Inferior parietal cortex (tissue), 1 donor: ENCODE measurements at regions not wholly inside any gene's neighbourhood (a gene's known extent, or its start where the extent isn't known, plus 50 kb on each side); places are given as distances from the start of the nearest gene placed in this dataset.
A peak's percentile ranks its signal among the peaks of the same experiment; 100 is the strongest.
"Not testable (repeated sequence)": the region's sequence is repeated elsewhere in the genome, so short reads cannot be mapped to it uniquely, and the experiment has no call there.

ENCODE experiments used
- DNase-seq: peaks from one replicate; pipeline ENCODE4 v3.0.0-alpha.2; 2016; ENCODE audit errors: extremely low spot score

DNA sequence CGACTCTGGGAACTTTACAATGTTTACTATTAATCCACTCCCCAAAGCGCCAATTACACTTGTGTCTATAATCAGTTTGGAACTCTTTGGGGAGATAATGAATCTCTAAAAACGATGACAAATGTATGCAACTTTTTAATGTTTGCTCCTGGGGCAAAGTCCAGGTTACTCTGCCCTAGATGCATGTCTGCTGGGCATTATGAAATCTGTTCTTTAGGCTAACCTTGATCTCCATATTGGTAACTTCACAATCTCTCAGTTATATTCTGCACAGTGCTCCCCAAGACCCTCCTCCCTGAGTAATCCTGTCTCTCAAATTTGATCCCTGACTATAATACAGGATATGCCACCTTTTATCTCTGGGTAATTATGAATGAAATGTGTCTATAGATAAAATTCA is 152.2 kb upstream of the TRPM3 start:
- no peak for DNase-seq

DNA sequence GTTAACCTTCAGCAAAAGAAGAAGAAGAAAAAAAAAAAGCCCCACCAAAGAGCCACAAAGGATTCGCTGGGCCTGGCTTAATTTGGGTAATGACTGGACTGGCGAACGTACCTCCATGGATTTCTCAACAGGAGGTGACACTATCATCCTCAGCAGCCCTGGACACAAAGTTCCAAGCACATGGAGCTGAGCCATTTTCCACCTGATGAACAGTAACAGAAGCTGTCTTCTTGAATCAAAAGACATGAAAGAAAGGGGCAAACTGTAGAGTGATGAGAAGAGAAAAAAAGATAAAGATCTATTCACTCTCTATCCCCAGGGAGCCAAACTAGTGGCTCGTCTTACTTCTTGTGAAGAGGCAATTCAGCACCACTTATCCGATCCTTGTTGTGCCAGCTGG is 150.2 kb upstream of the TRPM3 start:
- no peak for DNase-seq

DNA sequence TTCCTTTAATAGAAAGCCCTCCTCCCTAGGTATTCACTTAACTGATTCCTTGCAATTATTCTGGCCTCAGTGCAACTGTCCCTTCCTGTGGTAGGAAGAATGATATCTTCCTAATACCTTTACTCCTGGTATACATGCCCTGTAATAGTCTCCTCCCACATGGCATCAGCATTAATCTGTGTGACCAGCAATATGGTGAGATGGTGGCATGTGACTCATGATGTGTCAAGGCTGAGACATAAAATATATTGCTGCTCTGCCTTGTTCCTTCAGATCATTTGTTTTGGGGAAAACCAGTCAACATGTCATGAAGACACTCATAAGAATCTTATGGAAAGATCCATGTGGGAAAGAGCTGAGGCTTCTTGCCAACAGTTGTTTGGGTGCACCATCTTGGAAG is 149.1 kb upstream of the TRPM3 start:
- DNase-seq, result no peak

DNA sequence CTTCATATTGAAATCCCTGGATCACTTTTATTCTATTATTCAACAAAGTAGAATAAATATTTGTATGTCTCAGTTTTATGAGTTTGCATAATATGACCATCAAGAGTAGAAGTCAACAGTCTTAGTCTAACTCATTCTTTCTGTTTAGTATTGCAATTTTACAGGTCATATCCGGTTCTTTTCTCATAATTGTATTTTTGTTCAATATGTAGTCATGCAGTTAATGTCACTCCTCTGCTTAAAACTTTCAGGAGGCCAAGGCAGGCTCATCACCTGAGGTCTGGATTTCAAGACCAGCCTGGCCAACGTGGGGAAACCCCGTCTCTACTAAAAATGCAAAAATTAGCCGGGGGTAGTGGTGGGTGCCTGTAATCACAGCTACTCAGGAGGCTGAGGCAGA is 148.4 kb upstream of the TRPM3 start:
- DNase-seq, result no peak

DNA sequence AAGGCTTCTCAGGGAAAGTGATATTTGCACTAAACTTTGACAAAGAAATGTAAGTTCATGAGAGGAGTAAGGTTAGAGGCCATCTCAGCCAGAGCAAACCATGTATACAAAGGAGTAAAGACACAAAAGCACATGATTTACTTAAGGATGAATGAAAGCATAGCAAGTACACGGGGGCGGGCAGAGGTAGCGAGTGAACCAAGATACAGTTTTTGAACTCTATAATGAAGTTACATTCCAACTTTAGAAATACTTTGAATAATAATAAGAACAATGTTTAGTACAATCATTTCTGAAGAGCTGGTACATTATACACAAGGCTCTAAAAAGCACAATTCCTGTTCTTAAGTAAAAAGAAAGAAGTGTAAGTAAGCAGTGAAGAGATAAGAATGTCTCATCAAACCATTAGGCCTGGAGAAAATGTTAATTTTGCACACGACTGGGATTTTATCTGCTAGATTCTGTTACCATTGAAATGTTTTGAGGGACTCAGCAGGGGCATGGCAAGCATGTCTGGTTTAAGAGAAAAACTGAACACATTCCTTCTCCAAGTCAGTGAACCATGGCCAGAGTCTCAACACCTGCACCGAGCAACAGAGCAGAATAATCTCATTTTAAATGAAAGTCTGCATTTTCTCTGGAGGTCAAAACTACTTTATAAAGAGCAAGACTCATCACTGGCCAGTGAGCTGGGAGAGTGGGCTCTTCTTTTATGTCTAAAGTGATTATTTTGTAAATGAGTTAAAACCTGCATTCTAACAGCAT is 147.6 kb upstream of the TRPM3 start:
- no peak for DNase-seq

DNA sequence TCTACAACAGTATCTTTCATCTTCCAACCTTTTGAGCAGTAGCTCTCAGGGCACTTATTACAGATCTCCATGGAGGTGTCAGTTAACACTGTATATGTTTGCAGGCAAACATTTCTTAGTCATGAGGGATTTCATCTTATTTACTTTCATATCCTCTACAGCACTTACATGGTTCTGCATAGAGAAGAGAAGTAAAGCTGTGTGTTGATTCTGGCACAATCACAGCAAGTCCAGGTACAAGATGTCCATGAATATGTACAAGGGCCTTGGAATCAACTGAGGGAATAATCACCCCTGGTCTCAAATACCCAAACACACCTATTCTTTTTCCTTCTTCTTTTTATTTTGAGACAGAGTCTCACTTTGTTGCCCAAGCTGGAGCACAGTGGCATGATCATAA is 142.0 kb upstream of the TRPM3 start:
- DNase-seq, result no peak

DNA sequence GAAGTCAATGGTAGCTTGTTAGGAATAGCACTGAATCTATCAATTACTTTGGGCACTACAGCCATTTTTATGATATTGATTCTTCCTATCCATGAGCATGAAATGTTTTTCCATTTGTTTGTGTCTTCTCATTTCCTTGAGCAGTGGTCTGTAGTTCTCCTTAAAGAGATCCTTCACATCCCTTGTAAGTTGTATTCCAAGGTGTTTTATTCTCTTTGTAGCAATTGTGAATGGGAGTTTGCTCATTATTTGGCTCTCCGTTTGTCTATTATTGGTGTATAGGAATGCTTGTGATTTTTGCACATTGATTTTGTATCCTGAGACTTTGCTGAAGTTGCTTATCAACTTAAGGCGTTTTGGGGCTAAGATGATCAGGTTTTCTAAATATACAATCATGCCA is 139.0 kb upstream of the TRPM3 start:
- DNase-seq, result not testable (repeated sequence)

DNA sequence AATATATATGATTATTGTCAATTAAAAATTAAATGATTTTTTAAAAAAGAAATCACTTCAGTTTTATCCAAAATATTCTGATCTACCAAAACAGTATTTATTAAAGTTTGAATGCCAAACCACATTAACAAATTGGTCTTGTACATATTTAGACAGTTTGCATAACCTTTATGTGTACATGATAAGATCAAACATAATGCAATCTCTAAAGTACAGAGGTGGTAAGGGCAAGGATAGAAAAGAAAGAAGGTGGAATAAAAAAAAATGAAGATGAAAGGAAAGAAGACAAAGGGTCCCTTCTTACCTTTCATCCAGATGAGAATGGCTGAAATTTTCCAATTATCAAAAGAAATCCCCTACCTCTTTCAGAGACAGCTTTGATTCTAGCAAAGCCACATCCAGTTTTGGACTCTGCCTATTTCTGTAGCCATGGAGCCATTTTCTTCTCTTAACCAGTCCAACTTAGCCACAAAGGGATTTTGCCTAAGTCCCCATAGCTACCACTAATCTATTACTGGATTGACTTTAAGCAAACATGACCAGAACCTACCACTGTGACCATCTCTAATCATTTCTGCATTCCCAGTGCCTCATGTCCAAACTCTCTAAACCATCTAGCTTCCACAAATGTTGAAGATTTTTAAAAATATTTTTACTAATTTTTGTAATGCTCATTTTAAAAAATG is 133.3 kb upstream of the TRPM3 start:
- DNase-seq, result no peak

DNA sequence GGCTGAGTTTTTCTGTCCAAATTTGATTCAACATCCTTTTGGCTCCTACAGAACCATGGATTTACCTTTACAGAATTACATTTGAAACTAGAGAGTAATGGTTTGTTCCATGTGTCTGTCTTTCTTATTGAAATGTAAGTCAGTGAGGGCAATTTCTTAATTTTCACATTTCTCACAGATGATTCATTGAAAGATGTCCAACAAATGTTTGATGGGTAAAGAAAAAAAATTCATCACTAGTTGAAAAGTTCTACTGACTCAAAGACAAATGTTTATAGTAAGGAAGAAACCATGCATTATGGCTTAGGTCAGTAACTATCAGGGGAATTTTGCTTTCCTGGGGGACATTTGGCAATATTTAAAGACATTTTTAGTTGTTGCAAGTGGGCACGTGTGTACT is 131.6 kb upstream of the TRPM3 start:
- no peak for DNase-seq

DNA sequence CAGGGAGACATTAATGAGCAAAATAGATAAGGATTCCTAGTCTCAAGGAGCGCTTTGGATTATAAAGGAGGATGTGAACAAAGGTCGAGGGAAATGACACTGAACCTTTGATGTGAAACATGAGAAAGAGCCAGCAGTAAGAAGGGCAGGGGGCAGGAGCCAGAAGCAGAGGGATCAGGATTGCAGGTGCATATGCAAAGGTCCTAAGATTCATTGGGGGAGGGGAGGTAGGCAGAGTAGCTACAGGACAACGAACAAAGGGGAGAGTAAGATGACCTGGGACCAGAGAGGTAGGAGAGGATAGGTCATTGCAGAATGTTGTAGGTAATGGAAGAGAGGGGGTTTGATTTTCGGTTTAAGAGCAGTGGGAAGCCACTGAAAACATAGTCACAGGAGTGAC is 129.2 kb upstream of the TRPM3 start:
- no peak for DNase-seq

DNA sequence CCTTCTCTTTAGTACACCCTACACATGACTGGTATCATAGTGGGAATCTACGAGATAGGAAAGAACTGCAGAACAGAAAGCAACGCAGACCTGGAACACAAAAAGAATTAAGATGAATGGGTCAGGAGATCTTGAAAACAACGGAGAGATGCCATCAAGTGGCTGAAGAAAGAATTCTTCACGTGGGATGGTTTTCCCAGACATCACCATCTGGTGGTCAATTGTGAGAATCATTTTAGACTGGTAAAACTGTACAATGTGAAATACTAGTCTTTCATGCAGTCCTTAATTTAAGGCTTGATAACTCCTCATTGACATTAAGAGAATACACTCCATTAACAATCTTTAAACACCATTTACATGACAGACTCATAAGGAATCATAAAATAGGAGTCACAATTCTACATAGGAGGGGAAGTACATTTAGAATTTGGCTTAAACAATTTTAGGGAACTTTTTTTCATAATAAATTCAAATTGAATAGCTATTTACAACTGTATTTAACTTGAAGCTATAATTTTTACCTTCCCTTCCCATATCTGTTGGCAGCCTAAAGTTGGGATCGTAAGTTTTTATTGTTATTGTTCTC is 128.4 kb upstream of the TRPM3 start:
- peak; percentile 83 for DNase-seq

DNA sequence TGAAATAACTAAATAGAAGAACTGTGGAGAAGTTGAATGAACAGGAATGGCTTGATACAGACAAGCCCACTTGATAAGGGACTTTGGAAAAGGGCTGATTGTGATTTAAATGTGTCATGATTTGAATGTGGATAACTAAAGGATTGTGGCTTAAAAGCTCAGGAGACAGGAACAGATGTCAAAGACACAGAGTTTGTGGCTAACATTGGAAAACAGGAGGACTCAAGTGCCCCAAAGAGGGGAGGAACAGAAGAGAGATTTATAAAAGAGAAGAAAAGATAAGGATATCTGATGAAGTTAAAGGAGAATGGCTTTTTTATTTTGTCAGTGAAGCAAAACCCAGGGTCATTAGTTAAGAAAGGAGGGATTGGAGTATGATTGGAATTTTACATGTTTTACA is 124.2 kb upstream of the TRPM3 start:
- no peak for DNase-seq

DNA sequence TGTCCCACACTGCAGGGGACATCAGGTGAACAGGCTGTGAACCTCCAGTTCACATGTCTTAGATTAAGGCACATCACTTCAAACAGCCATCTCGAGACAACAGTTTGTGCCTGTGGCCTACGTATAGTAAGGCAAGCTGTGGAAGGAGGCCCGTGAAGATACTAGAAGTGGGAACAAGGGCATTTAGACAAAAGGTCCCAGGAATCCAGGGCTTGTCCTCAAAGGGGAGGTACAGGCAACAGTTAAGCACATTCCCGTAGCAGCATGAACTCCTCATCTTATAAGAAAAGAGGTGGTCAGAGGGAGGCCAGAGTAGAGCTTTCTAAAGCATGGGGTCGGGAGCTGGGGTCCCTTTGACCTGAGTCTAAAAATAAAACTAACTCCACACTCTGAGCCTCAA is 122.5 kb upstream of the TRPM3 start:
- no peak for DNase-seq

DNA sequence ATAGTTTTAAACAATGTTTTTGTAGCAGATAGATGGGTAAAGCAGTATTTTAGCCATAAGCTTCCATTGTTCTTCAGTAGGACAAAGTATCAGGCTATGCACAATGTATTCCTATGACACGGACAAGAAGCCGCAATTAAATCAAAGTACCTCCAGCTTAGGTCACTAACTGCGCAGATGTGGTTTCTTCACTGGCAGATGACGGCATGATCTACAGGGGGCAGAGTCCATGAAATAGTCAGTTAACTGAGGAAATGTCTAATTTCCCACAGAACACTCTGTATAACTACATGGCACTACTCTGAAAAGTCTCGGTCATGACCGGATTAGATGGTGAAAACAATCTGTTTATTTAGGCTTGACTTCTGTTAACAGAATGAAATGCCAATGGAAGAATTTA is 120.7 kb upstream of the TRPM3 start:
- no peak for DNase-seq

DNA sequence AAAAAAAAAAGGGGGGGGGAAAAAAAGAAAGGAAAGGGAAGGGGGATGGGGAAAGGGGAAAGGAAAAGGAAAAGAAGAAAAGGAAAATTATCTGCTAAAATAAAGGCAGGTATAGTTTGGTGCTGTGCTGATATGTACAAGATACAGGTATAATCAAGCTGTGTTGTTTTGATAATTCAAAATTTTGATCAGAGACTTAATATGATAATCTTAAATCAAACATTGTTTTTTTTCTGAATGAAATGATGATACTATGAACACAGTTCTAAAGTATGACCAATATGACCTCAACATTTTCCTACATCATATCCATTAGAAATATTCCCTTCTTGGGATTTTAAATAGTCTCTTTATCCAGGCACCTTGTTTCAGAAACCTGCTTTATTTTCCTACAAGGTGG is 115.6 kb upstream of the TRPM3 start:
- no peak for DNase-seq

DNA sequence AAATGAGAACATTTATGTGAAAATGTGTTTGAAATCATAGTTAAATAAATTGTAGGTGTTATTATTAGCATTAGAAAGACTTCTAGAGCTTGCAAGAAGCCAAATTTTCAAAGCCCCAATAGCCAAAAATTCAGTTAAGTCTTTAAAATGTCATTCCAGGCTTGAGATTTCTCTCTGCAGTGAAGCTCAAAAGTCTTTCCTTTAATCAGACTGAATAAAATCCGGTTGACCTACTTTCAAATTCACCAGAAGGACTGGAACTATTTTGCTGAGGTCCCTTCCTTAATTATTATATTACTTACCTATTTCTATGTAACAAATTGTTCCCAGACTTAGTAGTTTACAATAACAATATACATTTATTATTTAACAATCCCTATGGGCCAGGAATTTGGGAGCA is 112.2 kb upstream of the TRPM3 start:
- no peak for DNase-seq

DNA sequence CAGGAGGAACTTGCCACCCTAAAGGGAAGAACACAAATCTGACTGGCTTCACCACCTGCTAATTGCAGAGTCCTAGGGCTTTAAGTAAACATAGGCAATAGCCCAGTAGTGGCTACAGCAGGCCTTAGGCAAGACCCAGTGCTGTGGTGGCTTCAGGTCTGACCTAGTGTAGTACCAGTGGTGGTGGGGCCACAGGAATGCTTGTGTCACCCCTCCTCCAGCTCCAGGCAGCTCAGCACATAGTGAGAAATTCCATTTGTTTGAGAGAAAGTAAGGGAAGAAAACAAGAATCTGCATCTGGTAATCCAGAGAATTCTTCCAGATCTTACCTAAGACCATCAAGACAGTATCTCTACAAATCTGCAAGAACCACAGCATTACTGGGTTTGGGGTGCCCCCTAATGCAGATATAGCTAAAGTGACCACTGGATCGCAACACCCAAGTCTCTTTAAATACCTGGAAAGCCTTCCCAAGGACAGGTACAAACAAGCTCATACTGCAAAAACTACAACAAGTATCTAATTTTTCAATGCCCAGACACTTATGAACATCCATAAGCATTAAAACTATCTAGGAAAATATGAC is 102.6 kb upstream of the TRPM3 start:
- no peak for DNase-seq

DNA sequence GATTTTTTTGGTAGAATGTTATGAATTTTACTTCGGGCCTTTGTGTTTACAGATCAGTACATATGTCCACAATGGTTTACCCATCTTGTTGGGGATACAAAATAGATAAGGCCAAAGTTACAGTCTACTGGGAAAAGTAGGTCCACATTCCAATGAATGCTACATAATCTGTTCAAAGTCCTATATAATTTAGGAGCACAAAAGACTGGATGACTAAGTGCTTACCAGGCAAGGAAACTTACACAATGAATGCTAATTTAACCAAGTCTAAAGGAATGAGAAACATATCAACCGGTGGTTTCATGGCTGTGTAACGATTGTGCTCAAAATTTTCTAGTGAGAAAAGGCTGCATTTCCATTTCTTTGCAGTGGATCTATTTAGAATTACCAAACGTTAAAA is 97.4 kb upstream of the TRPM3 start:
- DNase-seq, result no peak

DNA sequence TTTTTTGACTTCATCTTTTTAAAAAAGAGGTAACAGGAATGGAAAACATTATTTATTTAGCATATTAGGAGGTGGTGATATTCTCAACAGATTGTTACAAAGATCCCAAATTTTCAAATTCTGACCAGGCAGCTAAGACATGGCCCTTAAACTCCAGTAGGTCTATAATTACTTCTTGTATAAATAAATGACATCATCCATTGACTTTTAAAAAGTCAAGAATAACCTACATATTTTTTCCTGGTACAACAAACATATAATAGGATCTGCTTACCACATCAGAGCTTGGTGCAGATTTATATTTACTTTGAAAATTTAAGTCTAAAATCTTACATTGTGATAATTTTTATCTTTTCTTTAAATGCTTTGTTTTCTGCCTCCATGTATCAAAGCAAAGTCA is 92.2 kb upstream of the TRPM3 start:
- no peak for DNase-seq

DNA sequence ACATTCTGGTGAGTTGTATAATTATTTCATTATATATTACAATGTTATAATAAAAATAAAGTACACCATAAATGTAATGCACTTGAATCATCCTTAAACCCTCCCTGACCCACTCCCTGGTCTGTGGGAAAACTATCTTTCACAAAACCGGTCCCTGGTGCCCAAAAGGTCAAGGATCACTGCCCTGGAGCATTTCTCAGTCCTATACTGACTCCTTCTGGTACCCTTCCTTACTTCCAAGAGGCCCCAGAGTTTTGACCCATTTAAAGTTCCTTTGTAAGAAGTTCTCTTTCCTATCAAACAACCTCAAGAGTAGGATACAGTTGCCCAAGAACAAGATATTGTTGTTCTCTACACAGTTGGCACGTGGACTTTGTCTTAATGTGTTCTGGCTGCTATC is 88.9 kb upstream of the TRPM3 start:
- no peak for DNase-seq

DNA sequence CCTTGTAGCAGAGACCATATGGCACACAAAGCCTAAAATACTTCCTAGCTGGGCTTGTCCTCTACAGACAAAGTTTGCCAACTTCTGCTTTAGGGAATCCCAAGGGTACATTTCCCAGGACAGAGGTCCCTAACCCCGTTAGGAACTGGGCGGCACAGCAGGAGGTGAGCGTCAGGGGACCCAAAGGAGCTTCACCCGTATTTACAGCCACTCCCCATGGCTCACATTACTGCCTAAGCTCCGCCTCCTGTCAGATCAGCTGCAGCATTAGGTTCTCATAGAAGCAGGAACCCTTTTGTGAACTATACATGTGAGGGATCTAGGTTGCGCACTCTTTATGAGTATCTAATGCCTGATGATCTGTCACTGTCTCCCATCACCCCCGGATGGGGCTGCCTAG is 88.5 kb upstream of the TRPM3 start:
- no peak for DNase-seq

DNA sequence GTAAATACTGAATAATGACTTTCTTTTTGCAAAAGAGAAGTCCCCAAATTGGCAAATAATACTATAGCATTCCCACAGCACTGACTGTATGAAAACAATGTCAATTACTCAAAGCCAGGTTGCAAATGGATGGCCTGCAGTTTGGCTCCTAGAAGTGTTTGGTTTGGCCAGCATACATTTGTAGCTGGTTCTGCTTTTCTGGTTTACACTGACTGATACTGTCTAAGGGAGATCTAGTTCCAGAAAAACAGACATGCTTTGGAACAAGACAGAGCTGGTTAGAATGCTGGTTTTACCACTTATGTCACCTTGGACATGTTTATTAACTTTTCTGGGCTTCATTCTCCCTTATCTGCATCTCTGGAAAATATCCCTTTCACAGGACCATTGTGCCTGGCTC is 81.5 kb upstream of the TRPM3 start:
- DNase-seq, result no peak

DNA sequence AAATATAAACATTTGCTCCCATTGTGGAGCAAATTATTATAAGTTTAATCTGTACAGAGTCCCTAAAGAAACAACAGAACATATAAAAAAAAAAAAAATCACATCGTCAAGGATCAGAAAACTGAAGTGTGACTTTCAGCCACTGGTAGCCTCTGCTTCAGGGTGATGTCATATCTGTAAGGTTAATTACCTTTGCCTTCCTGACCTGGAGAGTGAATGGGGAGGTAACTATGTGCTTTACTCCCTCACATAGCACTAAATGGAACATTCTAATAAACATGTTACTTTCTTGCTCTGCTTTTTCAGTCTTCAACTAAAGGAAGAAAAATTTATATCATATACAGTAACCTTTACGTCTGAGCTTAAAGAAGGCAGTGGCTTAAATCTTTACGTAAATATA is 70.3 kb upstream of the TRPM3 start:
- DNase-seq, result no peak
